Activated CD8-positive, alpha-beta T cell treated with anti-CD3 and anti-CD28 coated beads for 36 hours (primary cell): ENCODE measurements at regions not wholly inside any gene's neighbourhood (a gene's known extent, or its start where the extent isn't known, plus 50 kb on each side); places are given as distances from the start of the nearest gene placed in this dataset.

Experiments used
- ATAC-seq: fragments of 200-7000 bp; cut with Tn5 transposase; one replicate; pipeline ENCODE4 v1.10.0; 2021; ENCODE audit warnings: mild to moderate bottlenecking, moderate library complexity
- CTCF ChIA-PET: fragments of 350-600 bp; sonication (Branson Sonifier 250); formaldehyde crosslinking; loops from one replicate; lab custom pipeline; 2021; ENCODE audit warnings: antibody characterized with exemption; lab: Charles Lee
- POLR2A ChIA-PET: fragments of 350-600 bp; sonication (Branson Sonifier 250); formaldehyde crosslinking; loops from one replicate; lab custom pipeline; 2021; ENCODE audit warnings: antibody characterized with exemption; lab: Charles Lee
- DNase-seq: peaks from one replicate; pipeline ENCODE4 v3.0.0-alpha.2; 2020
- H3K27ac Mint-ChIP-seq: one replicate; pipeline ENCODE4 v1.8.0; 2021; ENCODE audit warnings: mild to moderate bottlenecking, mixed read lengths
- H3K27me3 Mint-ChIP-seq: one replicate; pipeline ENCODE4 v1.8.0; 2021; ENCODE audit warnings: mixed read lengths
- H3K36me3 Mint-ChIP-seq: one replicate; pipeline ENCODE4 v1.8.0; 2021; ENCODE audit warnings: low read depth, mixed read lengths
- H3K4me1 Mint-ChIP-seq: one replicate; pipeline ENCODE4 v1.8.0; 2021; ENCODE audit warnings: low read depth, mixed read lengths
- H3K4me3 Mint-ChIP-seq: one replicate; pipeline ENCODE4 v1.8.0; 2021; ENCODE audit warnings: mild to moderate bottlenecking, moderate library complexity, mixed read lengths
- H3K9me3 Mint-ChIP-seq: one replicate; pipeline ENCODE4 v1.8.0; 2021; ENCODE audit warnings: mixed read lengths
- CTCF ChIP-seq: fragments of 200-600 bp; IDR thresholded peaks from one replicate; pipeline ENCODE4 v1.8.0; 2022; ENCODE audit warnings: antibody characterized with exemption, mild to moderate bottlenecking
- intact Hi-C: fragments of 100-400 bp; cut with micrococcal nuclease; formaldehyde crosslinking; loops from one replicate; pipeline ENCODE4 v1.10.0; 2022

GRCh38 chr9:19924080-19924479 is 135.2 kb upstream of the SLC24A2 start:
- Mint-ChIP-seq H3K4me1 (peaks cover 10% of the 10 kb centered on the region), H3K27me3 (peaks cover 16% of the 10 kb centered on the region), H3K4me3 (no peak overlapping the region), H3K36me3 (no peaks in the 10 kb centered on the region), H3K27ac (no peak overlapping the region), H3K9me3 (no peaks in the 10 kb centered on the region)
- intact Hi-C loops: no loop called here
- ATAC-seq (no peak), DNase-seq (no peak)
- no peak for TF ChIP-seq CTCF
- ChIA-PET POLR2A (no interaction called here), CTCF (interaction anchor here (1.2 to 1.5 kb wide), 2 partner anchors 433 to 1187 kb away, joined by 3 to 4 read pairs; no protein-coding TSS in a partner anchor)

GRCh38 chr9:19922476-19923118 is 133.8 kb upstream of the SLC24A2 start:
- ATAC-seq: no peak
- H3K9me3 Mint-ChIP-seq: no peaks in the 10 kb centered on the region
- CTCF ChIA-PET: interaction anchor here (1.1 kb wide), 1 partner anchor 452 kb away, joined by 3 read pairs; no protein-coding TSS in a partner anchor

GRCh38 chr9:19920401-19920800 is 131.6 kb upstream of the SLC24A2 start:
- DNase-seq: no peak
- POLR2A ChIA-PET: no interaction called here
- CTCF ChIA-PET: no interaction called here

More at GRCh38 chr9:19922476-19923118, 133.8 kb upstream of the SLC24A2 start:
- Mint-ChIP-seq H3K36me3 (no peaks in the 10 kb centered on the region), H3K4me3 (no peak overlapping the region), H3K27ac (no peak overlapping the region), H3K27me3 (peaks cover 21% of the 10 kb centered on the region), H3K4me1 (peaks cover 10% of the 10 kb centered on the region)
- DNase-seq: no peak
- intact Hi-C loops: no loop called here
- POLR2A ChIA-PET: no interaction called here
- TF ChIP-seq CTCF: no peak

GRCh38 chr9:19918630-19919029 is 129.8 kb upstream of the SLC24A2 start:
- intact Hi-C loops: no loop called here
- POLR2A ChIA-PET: no interaction called here

More at GRCh38 chr9:19920401-19920800, 131.6 kb upstream of the SLC24A2 start:
- H3K9me3 Mint-ChIP-seq: no peaks in the 10 kb centered on the region
- H3K4me1 Mint-ChIP-seq: no peaks in the 10 kb centered on the region
- no peaks in the 10 kb centered on the region for H3K36me3 Mint-ChIP-seq
- intact Hi-C loops: no loop called here
- no peak overlapping the region for H3K4me3 Mint-ChIP-seq
- no peak for ATAC-seq
- peaks cover 21% of the 10 kb centered on the region for H3K27me3 Mint-ChIP-seq
- H3K27ac Mint-ChIP-seq: no peak overlapping the region
- no peak for TF ChIP-seq CTCF

More at GRCh38 chr9:19918630-19919029, 129.8 kb upstream of the SLC24A2 start:
- H3K4me1 Mint-ChIP-seq: no peaks in the 10 kb centered on the region
- H3K9me3 Mint-ChIP-seq: no peaks in the 10 kb centered on the region
- H3K27ac Mint-ChIP-seq: no peak overlapping the region
- no peak overlapping the region for H3K4me3 Mint-ChIP-seq
- no peak for DNase-seq
- no peaks in the 10 kb centered on the region for H3K36me3 Mint-ChIP-seq
- TF ChIP-seq CTCF: no peak
- peaks cover 10% of the 10 kb centered on the region for H3K27me3 Mint-ChIP-seq
- no peak for ATAC-seq
- CTCF ChIA-PET: interaction anchor here (0.7 to 1.2 kb wide), 2 partner anchors 557 to 1023 kb away, joined by 4 read pairs; no protein-coding TSS in a partner anchor
